ENCODE measurements at regions not wholly inside any gene's neighbourhood (a gene's known extent, or its start where the extent isn't known, plus 50 kb on each side); places are given as distances from the start of the nearest gene placed in this dataset.
"Not testable (repeated sequence)": the region's sequence is repeated elsewhere in the genome, so short reads cannot be mapped to it uniquely, and the experiment has no call there.

GRCh38 chr1:30450818-30451233 is 272.6 kb downstream of the MATN1 start:
- no peak for DNase-seq

- no peak for DNase-seq
Measured at GRCh38 chr1:30450148-30450817, 273.1 kb downstream of the MATN1 start.

DNA sequence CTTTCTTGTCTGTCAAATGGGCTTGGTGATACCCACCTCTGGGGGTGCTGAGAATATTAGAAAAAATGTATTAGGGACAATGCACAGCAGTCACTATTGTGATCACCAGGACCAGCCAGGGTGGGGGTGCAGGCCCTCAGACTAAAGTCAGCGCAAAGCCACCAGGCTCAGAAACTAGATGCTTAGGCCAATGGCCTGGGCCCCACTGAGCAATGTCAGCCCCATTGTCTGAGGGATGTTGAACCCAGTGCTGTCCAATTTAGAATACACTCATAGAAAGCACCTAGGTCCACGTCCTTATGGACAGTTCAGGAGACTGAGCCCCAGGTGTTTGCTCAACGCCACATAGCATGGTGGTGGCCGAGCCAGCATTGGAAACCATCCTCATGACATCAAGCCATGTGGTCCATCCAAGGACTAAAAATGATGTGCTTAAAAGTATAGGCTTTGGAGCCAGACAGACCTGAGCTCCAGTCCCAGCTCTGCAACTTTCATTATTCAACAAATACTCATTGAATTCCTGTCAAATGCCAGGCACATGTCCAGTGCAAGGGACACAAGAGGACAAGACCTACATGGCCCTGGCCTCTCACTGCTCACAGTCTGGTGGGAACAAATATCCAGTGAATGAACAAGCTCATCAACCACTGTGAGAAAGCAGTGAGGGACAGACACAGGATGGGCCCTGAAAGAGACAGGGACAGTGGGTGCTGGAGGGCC is 273.8 kb downstream of the MATN1 start:
- no peak for DNase-seq

DNA sequence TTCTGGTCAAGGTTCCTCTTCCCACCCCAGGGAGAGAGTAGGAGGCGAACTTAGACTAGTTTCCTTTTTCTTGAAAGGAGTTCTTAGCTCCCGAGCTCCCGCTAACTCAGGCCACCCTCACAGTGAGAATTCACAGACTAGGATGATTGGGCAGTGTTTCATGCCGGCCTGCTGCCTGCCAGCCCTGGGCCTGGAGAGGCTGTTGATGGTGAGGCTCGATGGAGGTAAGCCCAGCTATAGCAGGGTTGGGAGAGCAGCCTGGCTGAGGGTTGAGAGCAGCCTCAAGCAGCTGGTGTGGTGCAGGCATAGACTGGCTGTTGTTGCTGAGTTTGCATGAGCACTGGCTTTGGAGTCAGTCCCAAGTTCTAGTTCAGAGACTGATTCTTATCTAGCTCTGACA is 274.4 kb downstream of the MATN1 start:
- no peak for DNase-seq

DNA sequence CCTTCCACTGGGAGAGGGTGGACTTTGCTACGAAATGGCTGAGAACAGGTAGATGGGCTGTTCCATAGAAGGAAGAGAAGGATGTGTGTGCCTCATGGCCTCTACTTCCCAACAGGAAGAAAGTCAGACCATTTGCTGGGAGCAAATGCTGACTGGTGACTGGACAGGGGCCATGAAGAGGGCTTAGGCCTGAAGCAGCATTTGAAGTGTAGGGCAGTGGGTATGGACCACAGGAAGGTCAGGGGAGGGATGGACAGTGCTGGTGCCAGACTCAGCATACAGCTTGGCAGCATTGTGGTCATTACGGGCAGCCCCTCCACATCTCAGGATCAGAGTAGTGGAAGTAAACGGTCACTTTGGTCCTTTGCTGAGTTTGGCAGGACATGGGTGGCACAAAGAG is 275.7 kb downstream of the MATN1 start:
- DNase-seq, result no peak

DNA sequence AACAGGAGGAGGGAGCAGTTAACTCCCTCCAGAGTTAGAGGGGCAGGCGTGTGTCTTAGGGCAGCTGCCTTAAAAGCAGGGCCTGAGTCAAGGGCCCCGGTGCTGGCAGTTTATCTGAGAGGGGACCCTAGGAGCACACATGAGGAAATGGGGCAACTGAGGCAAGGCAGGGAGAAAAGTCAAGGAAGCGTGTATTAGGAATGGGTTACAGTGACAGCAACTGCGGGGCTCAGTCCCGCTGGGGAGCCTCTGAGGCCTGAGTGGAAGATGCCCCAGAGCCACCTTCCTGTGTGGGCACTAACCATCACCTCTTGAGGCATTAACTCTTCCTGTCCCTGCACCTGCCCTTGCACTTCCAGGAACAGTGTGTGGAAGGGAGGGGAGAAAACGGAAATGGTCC is 276.3 kb downstream of the MATN1 start:
- DNase-seq, result no peak

DNA sequence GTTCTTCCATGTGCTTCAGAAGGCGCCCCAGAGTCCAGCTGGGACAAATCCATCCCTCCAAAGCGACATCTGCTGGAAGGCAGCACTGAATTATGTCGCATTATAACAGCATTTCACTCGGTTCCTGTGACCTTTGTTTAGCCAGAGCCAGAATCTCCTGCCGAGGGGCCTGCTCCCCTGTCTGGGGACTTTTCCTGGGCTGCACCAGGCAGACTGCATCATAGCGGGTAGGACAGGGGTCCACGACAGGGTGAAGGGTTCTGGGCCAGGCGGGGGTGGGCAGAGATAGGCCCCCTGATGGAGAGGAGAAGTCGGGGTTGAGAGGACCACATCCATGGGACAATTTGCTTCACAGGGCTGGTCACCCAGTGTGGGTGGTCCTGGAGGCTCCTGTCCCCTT is 276.9 kb downstream of the MATN1 start:
- DNase-seq, result no peak

DNA sequence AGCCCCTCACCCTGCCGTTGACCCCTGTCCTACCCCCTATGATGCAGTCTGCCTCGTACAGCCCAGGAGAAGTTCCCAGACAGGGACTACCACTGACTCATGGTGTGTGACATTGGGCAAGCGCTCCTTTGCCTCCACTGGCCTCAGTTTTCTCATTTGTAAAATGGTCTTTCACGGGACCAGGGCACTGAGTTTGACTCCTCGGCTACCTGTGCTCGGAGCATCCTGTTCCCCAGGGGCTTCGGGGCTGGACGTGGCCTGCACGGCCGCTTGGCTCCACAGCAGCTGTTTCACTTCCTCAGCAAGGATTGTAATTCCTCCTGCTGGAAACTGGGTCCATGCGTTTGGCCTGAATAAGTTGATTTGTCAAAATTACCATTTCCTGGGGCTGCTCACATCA is 277.3 kb downstream of the MATN1 start:
- no peak for DNase-seq

- no peak for DNase-seq
Measured at GRCh38 chr1:30445449-30445848, 277.9 kb downstream of the MATN1 start.

GRCh38 chr1:30444850-30445249 is 278.5 kb downstream of the MATN1 start:
- no peak for DNase-seq

DNA sequence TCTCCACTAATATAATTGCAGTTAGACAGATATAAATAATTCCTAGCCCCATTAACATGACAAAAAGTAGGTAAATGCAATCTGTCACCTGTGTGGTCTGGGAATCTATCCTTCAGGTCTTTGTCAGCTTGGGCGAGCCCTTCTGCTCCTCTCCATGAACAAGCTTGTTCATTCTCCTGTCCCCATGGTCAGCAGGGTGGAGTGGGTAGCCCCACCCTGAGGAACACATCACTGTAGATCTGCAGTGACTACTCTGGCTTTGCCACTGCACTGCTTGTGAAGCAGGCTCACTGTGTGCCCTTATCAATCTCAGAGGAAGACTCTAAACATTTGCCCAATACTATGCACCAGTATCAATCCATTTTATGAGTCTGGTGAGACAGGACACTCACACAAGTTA is 279.0 kb downstream of the MATN1 start:
- DNase-seq, result no peak

GRCh38 chr1:30438274-30438673 is 285.1 kb downstream of the MATN1 start:
- DNase-seq, result not testable (repeated sequence)

- DNase-seq, result no peak
Measured at GRCh38 chr1:30437059-30437576, 286.3 kb downstream of the MATN1 start.

- DNase-seq, result no peak
Measured at GRCh38 chr1:30427545-30427944, 295.8 kb downstream of the MATN1 start.

- DNase-seq, result no peak
Measured at GRCh38 chr1:30425046-30425445, 298.3 kb downstream of the MATN1 start.

DNA sequence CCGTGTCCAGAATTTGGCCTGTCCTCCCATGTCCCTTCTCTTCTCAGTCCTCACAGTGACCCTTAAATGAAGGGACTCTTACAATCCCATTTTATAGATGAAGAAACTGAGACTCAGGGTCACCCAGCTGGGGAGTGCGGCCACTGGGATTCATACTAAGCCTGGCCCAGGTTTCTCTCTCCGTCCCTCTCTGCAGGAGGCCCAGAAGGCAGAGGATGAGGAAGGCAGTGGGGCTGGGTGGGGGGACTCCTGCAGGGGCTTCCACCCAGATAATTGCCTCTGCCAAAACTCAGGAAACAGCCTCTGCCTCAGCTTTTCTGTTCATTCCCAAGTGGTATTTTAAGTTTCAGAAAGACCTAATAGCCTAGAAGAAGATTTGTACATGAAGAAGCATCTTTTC is 299.8 kb downstream of the MATN1 start:
- no peak for DNase-seq

DNA sequence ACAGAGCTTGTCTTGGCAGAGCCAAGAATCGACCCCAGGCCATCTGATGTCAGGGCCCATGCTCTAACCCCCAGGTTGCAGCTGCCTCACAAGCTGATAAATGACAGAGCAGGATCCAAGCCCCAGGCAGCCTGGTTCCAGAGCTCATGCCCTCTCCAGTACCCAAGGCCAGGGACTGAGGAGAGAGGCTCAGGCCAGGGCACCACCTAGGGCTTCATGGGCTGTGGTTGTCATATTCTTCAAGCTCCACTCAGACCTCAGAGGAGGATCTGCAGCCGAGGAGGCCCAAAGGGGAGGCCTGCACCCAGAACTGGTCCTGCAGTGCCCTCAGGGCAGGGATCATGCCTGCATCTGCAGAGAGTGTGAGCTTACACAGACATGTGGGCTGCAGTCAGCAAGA is 301.1 kb downstream of the MATN1 start:
- DNase-seq, result no peak

- no peak for DNase-seq
Measured at GRCh38 chr1:30420519-30421050, 302.8 kb downstream of the MATN1 start.

DNA sequence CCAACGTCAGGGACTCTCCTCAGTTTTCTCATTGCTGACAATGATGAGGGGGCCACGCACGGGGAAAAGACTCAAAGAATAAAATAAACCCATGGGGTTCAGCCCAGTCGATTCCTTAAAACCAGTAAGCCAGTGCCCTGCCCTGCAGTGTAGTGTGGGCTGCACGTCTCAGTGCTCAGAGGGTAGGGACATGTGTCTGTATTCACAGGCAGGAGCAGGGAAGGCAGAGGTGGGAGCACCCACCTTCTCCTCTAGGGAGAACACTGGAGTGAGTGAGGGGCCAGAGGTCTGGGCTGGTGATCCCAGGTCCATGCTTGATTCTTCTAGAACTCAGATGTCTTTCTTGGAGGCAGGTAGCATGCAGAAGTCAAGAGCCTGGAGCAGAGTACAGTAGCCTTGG is 303.6 kb downstream of the MATN1 start:
- DNase-seq, result no peak

DNA sequence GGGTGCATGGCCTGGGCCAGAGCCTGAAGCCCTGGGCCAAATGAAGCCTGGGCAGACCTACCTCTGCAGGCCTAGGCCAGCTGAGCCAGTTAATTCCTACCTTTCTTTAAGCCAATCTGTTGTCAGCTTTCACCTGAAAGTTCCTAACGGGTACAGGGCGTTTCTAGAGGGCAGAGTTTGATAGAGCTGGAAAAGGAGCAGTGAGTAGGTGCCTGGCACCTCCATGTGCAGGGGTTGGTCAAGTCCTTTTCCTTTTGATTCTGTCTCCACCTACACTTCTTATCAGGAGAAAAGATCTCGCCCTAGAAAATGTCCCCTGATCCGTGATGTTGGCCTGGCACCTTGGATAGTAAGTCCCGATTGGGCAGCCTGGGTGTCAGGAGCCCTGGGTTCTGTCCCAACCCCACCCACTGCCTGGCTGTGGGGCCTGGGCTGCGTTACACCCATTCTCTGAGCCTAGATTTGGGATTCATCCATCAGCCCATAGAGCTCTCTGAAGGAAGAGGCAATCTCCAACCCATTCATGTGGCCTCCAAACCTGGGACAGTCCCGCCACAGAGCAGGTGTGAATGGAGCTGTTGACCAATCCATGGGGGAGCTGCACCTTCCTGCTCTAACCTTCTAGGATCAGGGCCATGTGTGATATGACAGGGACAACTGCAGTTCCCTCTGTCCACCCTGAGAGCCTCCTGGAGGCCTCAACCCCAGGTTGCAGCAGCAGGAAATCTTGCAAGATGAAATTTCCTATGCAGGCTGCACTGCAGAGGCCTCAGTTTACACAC is 304.3 kb downstream of the MATN1 start:
- no peak for DNase-seq

DNA sequence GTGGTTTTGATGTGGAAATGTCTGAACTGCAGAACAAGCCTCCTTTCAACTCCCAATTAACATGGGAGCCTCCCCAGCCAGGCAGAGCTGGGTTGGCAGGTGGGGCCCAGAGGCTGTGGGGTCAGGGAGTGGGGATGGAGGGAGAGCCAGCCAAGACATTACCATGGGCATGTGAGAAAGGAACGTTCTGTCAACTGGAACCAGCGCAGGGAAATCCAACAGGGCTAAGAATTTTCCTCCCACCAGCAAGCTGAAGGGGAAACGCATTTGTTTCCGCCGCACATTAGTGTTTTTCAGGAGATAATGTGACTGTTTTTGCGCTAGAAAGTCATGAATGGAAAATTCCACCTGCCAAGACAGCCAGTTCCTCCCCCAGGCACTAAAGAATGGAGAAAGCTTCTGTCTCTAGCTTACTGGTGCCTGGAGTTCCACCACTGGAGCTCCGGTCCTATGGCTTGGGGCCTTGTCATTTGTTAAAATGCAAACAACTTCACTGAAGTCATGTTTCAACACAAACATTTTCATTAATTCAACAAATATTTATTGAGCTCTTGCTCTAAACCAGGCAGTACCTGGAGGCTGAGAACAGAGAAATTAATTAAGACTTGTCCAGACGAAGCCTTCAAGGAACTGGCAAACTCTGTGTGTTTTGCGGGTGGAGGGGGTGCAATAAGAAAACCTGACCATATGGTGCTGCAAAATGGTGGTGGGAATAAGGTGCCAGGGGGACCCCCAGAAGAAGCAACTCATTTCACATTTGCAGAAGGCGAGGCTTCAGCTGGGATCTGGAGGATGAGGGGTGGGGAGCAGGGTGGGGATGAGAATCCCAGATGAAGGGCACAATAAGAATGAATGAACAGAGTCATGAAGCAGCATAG is 305.1 kb downstream of the MATN1 start:
- no peak for DNase-seq

DNA sequence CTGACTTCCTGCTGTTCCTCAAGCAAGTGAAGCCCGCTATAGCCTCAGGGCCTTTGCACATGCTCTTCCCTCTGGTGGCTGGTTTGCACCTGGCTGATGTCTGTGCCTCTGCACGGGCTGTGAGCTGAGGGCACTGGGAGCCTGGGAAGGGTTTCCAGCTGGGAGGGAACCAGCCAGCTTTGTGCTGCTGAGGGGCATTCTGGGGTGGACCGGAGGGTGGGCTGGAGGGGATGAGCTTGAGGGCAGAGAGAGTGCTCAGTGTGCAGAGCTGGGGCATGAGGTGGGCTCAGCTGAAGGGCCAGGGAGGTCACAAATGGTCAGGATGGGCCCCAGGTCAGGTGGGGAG is 305.7 kb downstream of the MATN1 start:
- no peak for DNase-seq

Data from NCI-H524 treated with DMSO at 0.1 percent for 48 hours (cell line).